NB4 (cell line): ENCODE measurements at regions not wholly inside any gene's neighbourhood (a gene's known extent, or its start where the extent isn't known, plus 50 kb on each side); places are given as distances from the start of the nearest gene placed in this dataset.

Source experiments
- DNase-seq: peaks from one replicate; pipeline ENCODE4 v3.0.0; 2010; ENCODE audit warnings: low read depth
- H3K4me3 ChIP-seq: one replicate; pipeline ENCODE4 v1.5.1; 2011; ENCODE audit warnings: mild to moderate bottlenecking, low read depth, low read length, moderate library complexity
- MYC ChIP-seq: IDR thresholded peaks from 2 replicates; pipeline ENCODE4 v1.6.1; 2011; ENCODE audit warnings: low read depth, low read length
- POLR2A ChIP-seq: IDR thresholded peaks from 2 replicates; pipeline ENCODE4 v1.6.1; 2011; ENCODE audit warnings: mild to moderate bottlenecking; ENCODE audit not compliant: insufficient read length; ENCODE audit errors: extremely low read depth
- TF ChIP-seq, protein P1 (sequence below): IDR thresholded peaks from one replicate; pipeline ENCODE4 v1.5.1; 2012; ENCODE audit warnings: low read depth, low read length
- TF ChIP-seq, protein P2 (sequence below): IDR thresholded peaks from 2 replicates; pipeline ENCODE4 v1.6.1; 2011; ENCODE audit warnings: low read depth, low read length

DNA sequence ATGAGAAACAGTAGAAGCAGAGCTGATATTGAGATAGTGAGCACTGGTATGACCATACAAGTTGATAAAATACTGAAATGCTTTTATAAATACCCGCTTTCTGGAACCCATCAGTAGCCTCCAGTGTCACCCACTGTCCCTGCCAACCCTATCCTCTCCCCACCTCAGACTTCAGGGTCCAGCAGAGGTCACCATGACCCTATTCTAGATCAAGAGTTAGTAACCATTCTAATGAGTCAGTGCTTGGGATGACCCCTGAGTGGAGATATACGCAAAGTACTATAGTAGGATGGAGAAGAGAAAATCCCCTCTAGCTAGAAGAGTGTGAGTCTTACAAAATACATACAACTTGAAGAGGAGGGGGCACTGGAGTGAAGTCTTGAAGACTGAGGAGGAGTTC is 297.9 kb upstream of the BRINP1 start:
- no peak for DNase-seq
- TF ChIP-seq POLR2A (no peak), MYC (no peak)
- TF ChIP-seq, protein P1, sequence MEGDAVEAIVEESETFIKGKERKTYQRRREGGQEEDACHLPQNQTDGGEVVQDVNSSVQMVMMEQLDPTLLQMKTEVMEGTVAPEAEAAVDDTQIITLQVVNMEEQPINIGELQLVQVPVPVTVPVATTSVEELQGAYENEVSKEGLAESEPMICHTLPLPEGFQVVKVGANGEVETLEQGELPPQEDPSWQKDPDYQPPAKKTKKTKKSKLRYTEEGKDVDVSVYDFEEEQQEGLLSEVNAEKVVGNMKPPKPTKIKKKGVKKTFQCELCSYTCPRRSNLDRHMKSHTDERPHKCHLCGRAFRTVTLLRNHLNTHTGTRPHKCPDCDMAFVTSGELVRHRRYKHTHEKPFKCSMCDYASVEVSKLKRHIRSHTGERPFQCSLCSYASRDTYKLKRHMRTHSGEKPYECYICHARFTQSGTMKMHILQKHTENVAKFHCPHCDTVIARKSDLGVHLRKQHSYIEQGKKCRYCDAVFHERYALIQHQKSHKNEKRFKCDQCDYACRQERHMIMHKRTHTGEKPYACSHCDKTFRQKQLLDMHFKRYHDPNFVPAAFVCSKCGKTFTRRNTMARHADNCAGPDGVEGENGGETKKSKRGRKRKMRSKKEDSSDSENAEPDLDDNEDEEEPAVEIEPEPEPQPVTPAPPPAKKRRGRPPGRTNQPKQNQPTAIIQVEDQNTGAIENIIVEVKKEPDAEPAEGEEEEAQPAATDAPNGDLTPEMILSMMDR = no peak
- TF ChIP-seq, protein P2, sequence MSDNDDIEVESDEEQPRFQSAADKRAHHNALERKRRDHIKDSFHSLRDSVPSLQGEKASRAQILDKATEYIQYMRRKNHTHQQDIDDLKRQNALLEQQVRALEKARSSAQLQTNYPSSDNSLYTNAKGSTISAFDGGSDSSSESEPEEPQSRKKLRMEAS = no peak
- H3K4me3 ChIP-seq = no peak overlapping the region

DNA sequence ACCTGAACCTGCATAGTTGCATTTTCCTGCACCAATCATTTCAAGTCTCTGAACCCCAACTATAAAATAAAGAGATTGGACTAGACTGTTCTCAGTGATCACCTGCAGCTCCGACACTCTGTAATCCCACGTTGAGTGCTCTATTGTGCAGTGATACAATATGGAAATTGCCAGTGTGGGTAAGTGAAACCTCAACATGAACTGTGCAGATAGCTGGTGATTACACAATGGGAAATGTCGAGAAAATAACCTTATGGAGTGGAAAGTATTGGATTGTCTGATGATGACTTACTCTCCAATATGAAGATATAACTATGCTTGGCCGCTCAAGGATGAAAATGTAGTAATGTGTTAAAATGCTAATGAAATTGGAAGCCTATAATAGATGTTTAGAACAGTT is 293.1 kb upstream of the BRINP1 start:
- TF ChIP-seq, protein P2 = no peak
- TF ChIP-seq, protein P1 = no peak
- TF ChIP-seq POLR2A (no peak), MYC (no peak)
- no peak for DNase-seq

GRCh38 chr9:119652931-119653330 is 283.7 kb upstream of the BRINP1 start:
- TF ChIP-seq, protein P1 = no peak
- TF ChIP-seq, protein P2 = no peak
- TF ChIP-seq POLR2A (no peak), MYC (no peak)
- no peak for DNase-seq
- H3K4me3 ChIP-seq = no peak overlapping the region

More for the DNA sequence above, 293.1 kb upstream of the BRINP1 start:
- H3K4me3 ChIP-seq = no peak overlapping the region

DNA sequence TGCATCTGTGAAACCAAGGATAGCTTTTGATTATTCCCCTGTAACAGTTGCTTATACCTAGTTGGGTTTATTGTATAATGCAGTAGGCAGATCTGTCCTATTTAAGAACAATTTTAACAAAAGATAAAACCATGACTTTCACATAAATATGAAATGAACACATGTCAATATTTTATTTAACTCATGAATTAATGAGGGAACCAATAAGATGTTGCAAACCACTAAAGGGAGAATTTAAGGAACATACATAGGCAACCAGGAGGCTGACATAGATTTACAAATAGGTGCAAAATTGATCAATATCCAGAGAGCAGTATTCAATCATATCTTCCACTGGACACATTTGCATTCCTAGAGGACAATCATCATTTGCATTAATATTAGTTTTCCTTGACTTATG is 280.0 kb upstream of the BRINP1 start:
- TF ChIP-seq POLR2A (no peak), MYC (no peak)
- TF ChIP-seq, protein P1 = no peak
- TF ChIP-seq, protein P2 = no peak
- no peak for DNase-seq
- H3K4me3 ChIP-seq = no peak overlapping the region

DNA sequence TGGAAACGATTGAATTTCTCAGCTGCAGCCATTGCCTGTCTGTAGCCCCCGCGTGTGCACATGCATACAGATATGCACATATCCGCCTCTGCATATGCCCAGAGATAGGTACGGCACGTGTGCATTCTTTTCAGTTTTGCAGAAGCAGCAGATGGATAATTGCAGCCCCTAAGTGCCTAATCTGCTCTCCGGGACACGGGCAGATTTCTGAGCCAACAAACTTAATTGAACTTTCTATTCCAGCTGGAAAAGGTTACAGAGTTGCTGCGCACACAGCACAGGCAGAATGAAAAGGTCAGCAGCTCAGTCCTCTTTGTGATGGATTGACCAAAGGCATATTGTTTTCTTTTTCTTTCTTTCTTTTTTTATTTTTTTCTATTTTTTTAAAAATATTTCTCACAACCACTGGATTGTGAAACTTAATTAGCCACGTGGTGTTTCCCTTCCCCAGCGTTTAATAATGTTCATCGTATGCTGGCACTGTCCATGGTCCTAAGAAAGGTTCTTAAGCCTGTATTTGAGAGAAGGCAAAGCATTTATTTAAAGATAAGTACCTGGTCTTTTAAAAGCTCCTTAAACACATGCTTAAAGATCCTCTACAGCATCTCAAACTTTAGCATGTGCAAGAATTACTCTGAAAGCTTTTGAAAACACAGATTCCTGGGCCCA is 270.2 kb upstream of the BRINP1 start:
- DNase-seq = peak; percentile 24
- no peak overlapping the region for H3K4me3 ChIP-seq
- TF ChIP-seq, protein P1 = no peak
- peak; percentile 36; the same call in 1 of the 2 replicates for TF ChIP-seq MYC
- TF ChIP-seq, protein P2 = peak; percentile 76
